PC-3 (cell line): ENCODE measurements at regions not wholly inside any gene's neighbourhood (a gene's known extent, or its start where the extent isn't known, plus 50 kb on each side); places are given as distances from the start of the nearest gene placed in this dataset.
"Not testable (repeated sequence)": the region's sequence is repeated elsewhere in the genome, so short reads cannot be mapped to it uniquely, and the experiment has no call there.

ENCODE experiments used
- ATAC-seq: fragments of 200-7000 bp; cut with Tn5 transposase; 2 replicates; pipeline ENCODE4 v1.9.1; 2020; ENCODE audit warnings: mild to moderate bottlenecking, moderate library complexity
- BruUV-seq: library from RNA; stranded (reverse); fragments of 400-500 nt; replicated peaks from 2 replicates; lab custom pipeline; 2021; lab: Mats Ljungman, UMichigan
- CTCF ChIA-PET: fragments of 300-600 bp; sonication (Branson Sonifier 250); formaldehyde crosslinking; loops from one replicate; lab custom pipeline; 2022; ENCODE audit warnings: antibody characterized with exemption; lab: Charles Lee
- POLR2A ChIA-PET: fragments of 300-600 bp; sonication (Branson Sonifier 250); formaldehyde crosslinking; loops from one replicate; lab custom pipeline; 2022; ENCODE audit warnings: antibody characterized with exemption; ENCODE audit not compliant: unreplicated experiment; lab: Charles Lee
- DNase-seq: peaks from one replicate; pipeline ENCODE4 v3.0.0-alpha.2; 2015
- H2AFZ ChIP-seq: fragments of 300-600 bp; sonication (generic); 2 replicates; pipeline ENCODE4 v1.6.0; 2016; ENCODE audit warnings: antibody characterized with exemption, low read length
- H3F3A ChIP-seq: fragments of 300-600 bp; sonication (generic); one replicate; pipeline ENCODE4 v1.6.0; 2017; ENCODE audit warnings: antibody characterized with exemption, low read length, control low read depth, mild to moderate bottlenecking; ENCODE audit not compliant: unreplicated experiment
- H3K27ac ChIP-seq: fragments of 300-600 bp; sonication (generic); 2 replicates; pipeline ENCODE4 v1.5.1; 2016; ENCODE audit warnings: mild to moderate bottlenecking, low read length
- H3K27me3 ChIP-seq: fragments of 300-600 bp; sonication (generic); 2 replicates; pipeline ENCODE4 v1.6.1; 2016; ENCODE audit warnings: low read length, mixed read lengths
- H3K36me3 ChIP-seq: fragments of 300-600 bp; sonication (generic); 2 replicates; pipeline ENCODE4 v1.6.1; 2016; ENCODE audit warnings: low read depth, mixed run types, low read length, mixed read lengths
- H3K4me1 ChIP-seq: fragments of 300-600 bp; sonication (generic); 2 replicates; pipeline ENCODE4 v1.5.1; 2016; ENCODE audit warnings: low read length; ENCODE audit not compliant: insufficient read depth
- H3K4me2 ChIP-seq: fragments of 300-600 bp; sonication (generic); 2 replicates; pipeline ENCODE4 v1.6.0; 2016; ENCODE audit warnings: low read length
- H3K4me3 ChIP-seq: fragments of 300-600 bp; sonication (generic); 2 replicates; pipeline ENCODE4 v1.5.1; 2016; ENCODE audit warnings: mild to moderate bottlenecking, low read length, mixed read lengths
- H3K79me2 ChIP-seq: fragments of 300-600 bp; sonication (generic); 2 replicates; pipeline ENCODE4 v1.6.1; 2017; ENCODE audit warnings: low read length, mixed read lengths
- H3K9ac ChIP-seq: fragments of 300-600 bp; sonication (generic); 2 replicates; pipeline ENCODE4 v1.6.0; 2016; ENCODE audit warnings: mild to moderate bottlenecking, low read length
- H3K9me2 ChIP-seq: fragments of 300-600 bp; sonication (generic); replicated peaks from 2 replicates; pipeline ENCODE4 v1.6.1; 2016; ENCODE audit warnings: mixed run types, low read length, mixed read lengths
- H3K9me3 ChIP-seq: fragments of 300-600 bp; sonication (generic); 2 replicates; pipeline ENCODE4 v1.6.1; 2016; ENCODE audit warnings: low read length, mixed read lengths
- H4K20me1 ChIP-seq: fragments of 300-600 bp; sonication (generic); 2 replicates; pipeline ENCODE4 v1.6.1; 2016; ENCODE audit warnings: low read length, mixed read lengths
- EZH2 ChIP-seq: fragments of 300-600 bp; sonication (generic); IDR thresholded peaks from one replicate; pipeline ENCODE4 v1.6.1; 2017; ENCODE audit warnings: antibody characterized with exemption, mild to moderate bottlenecking, low read length; ENCODE audit not compliant: unreplicated experiment
- EZH2phosphoT487 ChIP-seq: fragments of 300-600 bp; sonication (generic); IDR thresholded peaks from 2 replicates; pipeline ENCODE4 v1.6.1; 2018; ENCODE audit warnings: mild to moderate bottlenecking, antibody characterized with exemption, low read length, borderline replicate concordance
- intact Hi-C: fragments of 100-400 bp; cut with micrococcal nuclease; formaldehyde crosslinking; loops from 2 replicates; pipeline ENCODE4 v1.9.0; 2023
- TF ChIP-seq, protein P1 (sequence below): fragments of 300-600 bp; sonication (generic); conservative IDR thresholded peaks from 2 replicates; pipeline ENCODE4 v1.5.1; 2017; ENCODE audit warnings: antibody characterized with exemption, low read depth, mild to moderate bottlenecking, low read length

- no peak overlapping the region for H3K27ac ChIP-seq
- no peak overlapping the region for H2AFZ ChIP-seq
- ATAC-seq (no peak; the same call in 1 of the 2 replicates), DNase-seq (no peak)
- no peak overlapping the region for H3K9ac ChIP-seq
- no TSS peak for BruUV-seq
- H3K4me1 ChIP-seq: no peaks in the 10 kb centered on the region
- H3K79me2 ChIP-seq: no peaks in the 10 kb centered on the region
- TF ChIP-seq EZH2phosphoT487: no peak
- TF ChIP-seq, protein P1, sequence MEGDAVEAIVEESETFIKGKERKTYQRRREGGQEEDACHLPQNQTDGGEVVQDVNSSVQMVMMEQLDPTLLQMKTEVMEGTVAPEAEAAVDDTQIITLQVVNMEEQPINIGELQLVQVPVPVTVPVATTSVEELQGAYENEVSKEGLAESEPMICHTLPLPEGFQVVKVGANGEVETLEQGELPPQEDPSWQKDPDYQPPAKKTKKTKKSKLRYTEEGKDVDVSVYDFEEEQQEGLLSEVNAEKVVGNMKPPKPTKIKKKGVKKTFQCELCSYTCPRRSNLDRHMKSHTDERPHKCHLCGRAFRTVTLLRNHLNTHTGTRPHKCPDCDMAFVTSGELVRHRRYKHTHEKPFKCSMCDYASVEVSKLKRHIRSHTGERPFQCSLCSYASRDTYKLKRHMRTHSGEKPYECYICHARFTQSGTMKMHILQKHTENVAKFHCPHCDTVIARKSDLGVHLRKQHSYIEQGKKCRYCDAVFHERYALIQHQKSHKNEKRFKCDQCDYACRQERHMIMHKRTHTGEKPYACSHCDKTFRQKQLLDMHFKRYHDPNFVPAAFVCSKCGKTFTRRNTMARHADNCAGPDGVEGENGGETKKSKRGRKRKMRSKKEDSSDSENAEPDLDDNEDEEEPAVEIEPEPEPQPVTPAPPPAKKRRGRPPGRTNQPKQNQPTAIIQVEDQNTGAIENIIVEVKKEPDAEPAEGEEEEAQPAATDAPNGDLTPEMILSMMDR: no peak
- TF ChIP-seq EZH2: no peak
- H3K9me3 ChIP-seq: no peaks in the 10 kb centered on the region
- H3K9me2 ChIP-seq: no peaks in the 10 kb centered on the region
- ChIA-PET POLR2A (no interaction called here), CTCF (no interaction called here)
- H3F3A ChIP-seq: no peaks in the 10 kb centered on the region
- H3K4me2 ChIP-seq: no peak overlapping the region
- H3K27me3 ChIP-seq: no peaks in the 10 kb centered on the region
- no peaks in the 10 kb centered on the region for H4K20me1 ChIP-seq
- H3K36me3 ChIP-seq: no peaks in the 10 kb centered on the region
- no peak overlapping the region for H3K4me3 ChIP-seq
- intact Hi-C loops: no loop called here
Observed at GRCh38 chr10:57890691-57891090, 377.0 kb downstream of the IPMK start.

DNA sequence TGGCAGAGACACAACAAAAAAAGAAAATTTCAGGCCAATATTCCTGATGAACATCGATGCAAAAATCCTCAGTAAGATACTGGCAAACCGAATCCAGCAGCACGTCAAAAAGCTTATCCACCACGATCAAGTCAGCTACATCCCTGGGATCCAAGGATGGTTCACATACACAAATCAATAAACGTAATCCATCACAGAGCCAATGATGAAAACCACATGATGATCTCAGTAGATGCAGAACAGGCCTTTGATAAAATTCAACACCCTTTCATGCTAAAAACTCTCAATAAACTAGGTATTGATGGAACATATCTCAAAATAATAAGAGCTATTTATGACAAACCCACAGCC, 382.1 kb downstream of the IPMK start:
- H3K9me3 ChIP-seq, H3K36me3 ChIP-seq, DNase-seq, H3K4me2 ChIP-seq, H3K27me3 ChIP-seq, H3K27ac ChIP-seq, ATAC-seq, H2AFZ ChIP-seq, BruUV-seq, H3K9me2 ChIP-seq, H3K79me2 ChIP-seq, H3K9ac ChIP-seq, H4K20me1 ChIP-seq, H3F3A ChIP-seq, H3K4me3 ChIP-seq, POLR2A ChIA-PET, CTCF ChIA-PET: not testable (repeated sequence)
- peaks cover 11% of the 10 kb centered on the region for H3K4me1 ChIP-seq
- intact Hi-C loops: loop anchor here (2.0 kb wide), 1 partner anchor 19 kb away; no protein-coding TSS in a partner anchor

DNA sequence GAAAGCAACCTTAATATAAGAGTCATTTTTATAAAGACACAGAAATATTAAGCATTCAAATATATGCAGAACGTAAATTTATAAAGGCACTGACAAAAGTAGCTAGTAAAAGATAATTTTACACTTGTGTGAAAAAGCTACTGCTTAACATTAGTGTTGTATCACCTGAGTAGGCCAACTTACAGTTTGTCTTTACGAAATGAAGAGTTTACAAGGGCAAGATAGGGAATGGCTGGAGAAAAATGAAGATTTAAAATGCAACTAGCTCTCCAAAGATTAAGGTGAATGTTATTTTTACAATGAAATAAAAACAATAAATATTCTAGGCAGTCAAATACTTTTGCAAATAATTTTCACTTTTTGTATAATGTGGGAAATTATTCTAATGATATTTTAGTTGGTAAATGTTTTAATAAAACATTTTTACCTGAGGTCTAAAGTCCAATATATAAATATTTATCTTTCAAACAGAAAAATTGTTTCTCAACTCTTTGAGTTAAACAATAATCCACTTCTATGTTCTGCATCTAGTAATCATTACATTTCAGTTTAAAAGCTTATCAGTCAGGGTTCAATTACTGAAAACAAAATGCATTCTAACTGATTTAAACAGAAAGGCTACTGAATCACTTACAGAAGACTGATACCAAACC, 382.6 kb downstream of the IPMK start:
- Histone ChIP-seq H3K79me2 (no peaks in the 10 kb centered on the region), H2AFZ (no peak overlapping the region), H3K9ac (no peak overlapping the region), H3K4me1 (peaks cover 14% of the 10 kb centered on the region), H4K20me1 (no peaks in the 10 kb centered on the region), H3K4me2 (no peak overlapping the region), H3K27ac (no peak overlapping the region), H3K36me3 (no peaks in the 10 kb centered on the region), H3K9me3 (no peaks in the 10 kb centered on the region), H3K27me3 (no peaks in the 10 kb centered on the region), H3K4me3 (no peak overlapping the region), H3K9me2 (no peaks in the 10 kb centered on the region), H3F3A (no peaks in the 10 kb centered on the region)
- intact Hi-C loops: loop anchor here (1.0 to 5.0 kb wide), 4 partner anchors 18 to 159 kb away; no protein-coding TSS in a partner anchor
- BruUV-seq: no TSS peak
- CTCF ChIA-PET: interaction anchor here (1.0 kb wide), 1 partner anchor 268 kb away, joined by 3 read pairs; no protein-coding TSS in a partner anchor
- POLR2A ChIA-PET: no interaction called here
- ATAC-seq (no peak), DNase-seq (no peak)
- TF ChIP-seq, protein P1: no peak
- TF ChIP-seq EZH2: no peak
- no peak for TF ChIP-seq EZH2phosphoT487
